PC-9 (cell line): ENCODE measurements at regions not wholly inside any gene's neighbourhood (a gene's known extent, or its start where the extent isn't known, plus 50 kb on each side); places are given as distances from the start of the nearest gene placed in this dataset.

ENCODE experiments used
- BruUV-seq: library from RNA; stranded (reverse); fragments of 400-500 nt; replicated peaks from 2 replicates; lab custom pipeline; 2021; lab: Mats Ljungman, UMichigan
- CTCF ChIA-PET: fragments of 300-600 bp; sonication (Branson Sonifier 250); formaldehyde crosslinking; loops from one replicate; lab custom pipeline; 2022; ENCODE audit warnings: antibody characterized with exemption; lab: Charles Lee
- POLR2A ChIA-PET: fragments of 300-600 bp; sonication (Branson Sonifier 250); formaldehyde crosslinking; loops from one replicate; lab custom pipeline; 2022; ENCODE audit warnings: antibody characterized with exemption; ENCODE audit not compliant: unreplicated experiment; lab: Charles Lee
- DNase-seq, 2 experiments: peaks; one replicate each; pipeline versions ENCODE4 v3.0.0 to v3.0.0-alpha.2; 2015 to 2022; ENCODE audit warnings: mixed read lengths in 1 of 2
- H2AFZ ChIP-seq: fragments of 200-600 bp; sonication (generic); 2 replicates; pipeline ENCODE4 v1.8.1; 2017; ENCODE audit warnings: antibody characterized with exemption
- H3F3A ChIP-seq: fragments of 200-600 bp; sonication (generic); 2 replicates; pipeline ENCODE4 v1.8.1; 2017; ENCODE audit warnings: antibody characterized with exemption, mild to moderate bottlenecking, low read depth; ENCODE audit not compliant: insufficient read depth
- H3K27ac ChIP-seq: fragments of 200-600 bp; sonication (generic); 2 replicates; pipeline ENCODE4 v1.6.1; 2016; ENCODE audit warnings: mixed run types
- H3K27me3 ChIP-seq: fragments of 200-600 bp; sonication (generic); 2 replicates; pipeline ENCODE4 v1.6.1; 2016; ENCODE audit warnings: low read depth, mixed run types; ENCODE audit not compliant: insufficient read depth
- H3K36me3 ChIP-seq: fragments of 200-600 bp; sonication (generic); 2 replicates; pipeline ENCODE4 v1.6.1; 2016; ENCODE audit warnings: low read depth, mixed run types
- H3K4me1 ChIP-seq: fragments of 200-600 bp; sonication (generic); replicated peaks from 2 replicates; pipeline ENCODE4 v1.6.1; 2016; ENCODE audit warnings: mixed run types; ENCODE audit not compliant: insufficient read depth
- H3K4me2 ChIP-seq: fragments of 200-600 bp; sonication (generic); 2 replicates; pipeline ENCODE4 v1.6.1; 2017; ENCODE audit warnings: mixed run types
- H3K4me3 ChIP-seq: fragments of 200-600 bp; sonication (generic); 2 replicates; pipeline ENCODE4 v1.6.1; 2016; ENCODE audit warnings: mixed run types
- H3K79me2 ChIP-seq: fragments of 200-600 bp; sonication (generic); 2 replicates; pipeline ENCODE4 v1.6.1; 2017; ENCODE audit warnings: low read depth, mixed run types
- H3K9me2 ChIP-seq: fragments of 200-600 bp; sonication (generic); 2 replicates; pipeline ENCODE4 v1.8.1; 2017; ENCODE audit warnings: mild to moderate bottlenecking; ENCODE audit not compliant: insufficient read depth
- H3K9me3 ChIP-seq: fragments of 200-600 bp; sonication (generic); 2 replicates; pipeline ENCODE4 v1.8.1; 2016; ENCODE audit warnings: low read depth; ENCODE audit not compliant: insufficient read depth
- H4K20me1 ChIP-seq: fragments of 200-600 bp; sonication (generic); 2 replicates; pipeline ENCODE4 v1.8.1; 2017; ENCODE audit not compliant: insufficient read depth
- EZH2 ChIP-seq: fragments of 200-600 bp; sonication (generic); IDR thresholded peaks from 2 replicates; pipeline ENCODE4 v1.8.0; 2017; ENCODE audit warnings: antibody characterized with exemption, low read depth
- intact Hi-C: fragments of 100-400 bp; cut with micrococcal nuclease; formaldehyde crosslinking; loops from one replicate; pipeline ENCODE4 v1.10.0; 2022; ENCODE audit not compliant: unreplicated experiment
- TF ChIP-seq, protein P1 (sequence below): fragments of 200-600 bp; sonication (generic); conservative IDR thresholded peaks from 2 replicates; pipeline ENCODE4 v1.6.1; 2017; ENCODE audit warnings: mixed run types, antibody characterized with exemption, mild to moderate bottlenecking, moderate library complexity

DNA sequence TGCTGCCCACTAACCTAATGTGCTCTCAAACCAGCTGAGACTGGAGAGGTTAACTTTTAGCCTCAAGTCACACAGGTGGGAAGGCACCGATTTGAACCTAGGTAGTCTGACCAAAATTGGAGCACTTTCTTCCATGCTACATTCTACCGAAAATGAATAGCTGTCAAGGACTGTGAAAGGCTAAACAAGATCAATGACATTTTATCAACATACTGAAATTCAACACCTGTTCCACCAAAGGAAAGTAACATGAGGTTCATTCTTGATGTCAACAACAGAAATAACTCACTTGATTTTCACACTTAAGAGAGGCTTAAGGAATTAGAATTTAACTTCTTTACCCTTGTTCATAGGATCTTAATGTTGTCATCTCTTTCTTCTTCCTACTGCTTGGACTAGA is 284.4 kb upstream of the MON1B start:
- TF ChIP-seq, protein P1, sequence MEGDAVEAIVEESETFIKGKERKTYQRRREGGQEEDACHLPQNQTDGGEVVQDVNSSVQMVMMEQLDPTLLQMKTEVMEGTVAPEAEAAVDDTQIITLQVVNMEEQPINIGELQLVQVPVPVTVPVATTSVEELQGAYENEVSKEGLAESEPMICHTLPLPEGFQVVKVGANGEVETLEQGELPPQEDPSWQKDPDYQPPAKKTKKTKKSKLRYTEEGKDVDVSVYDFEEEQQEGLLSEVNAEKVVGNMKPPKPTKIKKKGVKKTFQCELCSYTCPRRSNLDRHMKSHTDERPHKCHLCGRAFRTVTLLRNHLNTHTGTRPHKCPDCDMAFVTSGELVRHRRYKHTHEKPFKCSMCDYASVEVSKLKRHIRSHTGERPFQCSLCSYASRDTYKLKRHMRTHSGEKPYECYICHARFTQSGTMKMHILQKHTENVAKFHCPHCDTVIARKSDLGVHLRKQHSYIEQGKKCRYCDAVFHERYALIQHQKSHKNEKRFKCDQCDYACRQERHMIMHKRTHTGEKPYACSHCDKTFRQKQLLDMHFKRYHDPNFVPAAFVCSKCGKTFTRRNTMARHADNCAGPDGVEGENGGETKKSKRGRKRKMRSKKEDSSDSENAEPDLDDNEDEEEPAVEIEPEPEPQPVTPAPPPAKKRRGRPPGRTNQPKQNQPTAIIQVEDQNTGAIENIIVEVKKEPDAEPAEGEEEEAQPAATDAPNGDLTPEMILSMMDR: no peak
- no peak for TF ChIP-seq EZH2
- Histone ChIP-seq H3K36me3 (no peaks in the 10 kb centered on the region), H3K9me3 (no peaks in the 10 kb centered on the region), H4K20me1 (no peaks in the 10 kb centered on the region), H3K79me2 (no peaks in the 10 kb centered on the region), H3K4me1 (no peaks in the 10 kb centered on the region), H3K4me2 (no peak overlapping the region), H2AFZ (no peak overlapping the region), H3K27me3 (no peaks in the 10 kb centered on the region), H3K27ac (no peak overlapping the region), H3K9me2 (no peaks in the 10 kb centered on the region), H3K4me3 (no peak overlapping the region), H3F3A (no peaks in the 10 kb centered on the region)
- no peak for DNase-seq
- intact Hi-C loops: no loop called here
- POLR2A ChIA-PET: no interaction called here
- BruUV-seq: no TSS peak
- CTCF ChIA-PET: no interaction called here

DNA sequence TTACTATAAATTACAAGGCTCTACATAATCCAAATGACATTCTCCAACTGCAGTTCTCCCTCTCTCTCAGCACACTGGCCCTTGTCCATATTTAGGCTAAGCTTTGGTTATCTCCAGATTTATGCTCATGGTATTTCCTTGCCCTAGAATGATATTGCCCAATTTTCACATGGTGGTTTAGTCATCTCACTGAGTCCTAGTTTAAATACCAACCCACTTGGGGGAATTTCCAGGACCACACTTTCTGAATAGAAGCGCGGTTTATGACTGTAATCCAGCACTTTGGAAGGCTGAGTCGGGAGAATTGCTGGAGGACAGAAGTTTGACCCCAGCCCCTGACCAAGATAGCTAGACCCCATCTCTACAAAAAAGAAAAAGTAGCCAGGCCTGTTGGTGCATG is 280.1 kb upstream of the MON1B start:
- no peak for DNase-seq

DNA sequence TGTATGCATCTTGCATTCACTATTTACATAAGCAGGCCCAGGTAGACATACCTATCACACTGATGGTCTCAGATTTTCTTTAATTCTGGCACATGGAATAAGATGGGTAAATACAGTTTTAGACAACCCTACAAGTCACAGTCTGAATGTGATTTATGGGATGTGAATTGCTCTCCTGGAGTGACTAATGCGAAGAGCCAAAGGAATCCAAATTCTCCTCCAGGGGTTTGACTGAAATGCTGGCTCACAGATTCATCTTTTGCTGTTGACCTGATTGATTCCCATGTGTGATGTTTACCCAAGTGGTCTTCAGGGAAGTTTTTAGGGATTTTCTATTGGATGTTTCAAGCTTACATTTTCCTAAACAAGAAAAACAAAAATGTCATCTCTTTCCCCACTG is 277.9 kb upstream of the MON1B start:
- H3F3A ChIP-seq: no peaks in the 10 kb centered on the region
- no peaks in the 10 kb centered on the region for H4K20me1 ChIP-seq
- H3K36me3 ChIP-seq: no peaks in the 10 kb centered on the region
- ChIA-PET POLR2A (no interaction called here), CTCF (no interaction called here)
- no peaks in the 10 kb centered on the region for H3K79me2 ChIP-seq
- DNase-seq: no peak
- no TSS peak for BruUV-seq
- no peak overlapping the region for H3K4me2 ChIP-seq
- no peak overlapping the region for H3K4me3 ChIP-seq
- no peaks in the 10 kb centered on the region for H3K27me3 ChIP-seq
- H2AFZ ChIP-seq: no peak overlapping the region
- TF ChIP-seq EZH2: no peak
- TF ChIP-seq, protein P1: no peak
- no peaks in the 10 kb centered on the region for H3K9me3 ChIP-seq
- no peak overlapping the region for H3K27ac ChIP-seq
- H3K9me2 ChIP-seq: 0 out of 2 replicates have a peak, but pooled peaks cover 3% of the 10 kb centered on the region
- H3K4me1 ChIP-seq: no peaks in the 10 kb centered on the region
- intact Hi-C loops: no loop called here

More for the DNA sequence above, 280.1 kb upstream of the MON1B start:
- no peak for TF ChIP-seq EZH2
- TF ChIP-seq, protein P1: no peak
- Histone ChIP-seq H3K4me3 (no peak overlapping the region), H3K36me3 (no peaks in the 10 kb centered on the region), H4K20me1 (no peaks in the 10 kb centered on the region), H3K9me3 (no peaks in the 10 kb centered on the region), H3K27ac (no peak overlapping the region), H3K9me2 (no peaks in the 10 kb centered on the region), H3K4me1 (no peaks in the 10 kb centered on the region), H2AFZ (no peak overlapping the region), H3F3A (no peaks in the 10 kb centered on the region), H3K27me3 (no peaks in the 10 kb centered on the region), H3K4me2 (no peak overlapping the region), H3K79me2 (no peaks in the 10 kb centered on the region)
- intact Hi-C loops: no loop called here
- ChIA-PET CTCF (no interaction called here), POLR2A (no interaction called here)
- BruUV-seq: no TSS peak
